GM23338 (cell line): ENCODE measurements at regions not wholly inside any gene's neighbourhood (a gene's known extent, or its start where the extent isn't known, plus 50 kb on each side); places are given as distances from the start of the nearest gene placed in this dataset.

Experiments
- ATAC-seq: fragments of 200-7000 bp; cut with Tn5 transposase; 3 replicates; pipeline ENCODE4 v1.9.1; 2020
- DNase-seq: peaks from one replicate; pipeline ENCODE4 v3.0.0-alpha.2; 2015; ENCODE audit warnings: low spot score
- H2AFZ ChIP-seq: fragments of 200-600 bp; sonication (generic); 2 replicates; pipeline ENCODE4 v1.8.0; 2016; ENCODE audit warnings: antibody characterized with exemption, mild to moderate bottlenecking, moderate library complexity
- H3F3A ChIP-seq: fragments of 200-600 bp; sonication (generic); replicated peaks from 2 replicates; pipeline ENCODE4 v1.8.0; 2017; ENCODE audit warnings: antibody characterized with exemption, mixed run types, low read depth
- H3K27ac ChIP-seq: fragments of 200-600 bp; sonication (generic); 2 replicates; pipeline ENCODE4 v1.6.1; 2016; ENCODE audit warnings: low read depth
- H3K27me3 ChIP-seq: fragments of 200-600 bp; sonication (generic); 2 replicates; pipeline ENCODE4 v1.8.0; 2016; ENCODE audit warnings: mild to moderate bottlenecking, mixed run types, moderate library complexity; ENCODE audit not compliant: insufficient read depth
- H3K36me3 ChIP-seq: fragments of 200-600 bp; sonication (generic); 2 replicates; pipeline ENCODE4 v1.8.0; 2016; ENCODE audit warnings: mild to moderate bottlenecking; ENCODE audit not compliant: insufficient read depth
- H3K4me1 ChIP-seq: fragments of 200-600 bp; sonication (generic); 2 replicates; pipeline ENCODE4 v1.8.0; 2016; ENCODE audit warnings: mild to moderate bottlenecking, moderate library complexity; ENCODE audit not compliant: insufficient read depth
- H3K4me2 ChIP-seq: fragments of 200-600 bp; sonication (generic); 2 replicates; pipeline ENCODE4 v1.7.1; 2017; ENCODE audit warnings: mixed run types
- H3K4me3 ChIP-seq: fragments of 200-600 bp; sonication (generic); 2 replicates; pipeline ENCODE4 v1.6.1; 2016; ENCODE audit warnings: mixed run types
- H3K79me2 ChIP-seq: fragments of 200-600 bp; sonication (generic); replicated peaks from 2 replicates; pipeline ENCODE4 v1.8.0; 2017; ENCODE audit warnings: mild to moderate bottlenecking; ENCODE audit not compliant: insufficient read depth
- H3K9me2 ChIP-seq: fragments of 200-600 bp; sonication (generic); 2 replicates; pipeline ENCODE4 v1.8.0; 2017; ENCODE audit not compliant: insufficient read depth
- H4K20me1 ChIP-seq: fragments of 200-600 bp; sonication (generic); replicated peaks from 2 replicates; pipeline ENCODE4 v1.8.0; 2017; ENCODE audit warnings: mild to moderate bottlenecking; ENCODE audit not compliant: insufficient read depth
- H3K27ac Mint-ChIP-seq: 2 replicates; pipeline ENCODE4 v1.8.0; 2020; ENCODE audit warnings: inconsistent platforms, mild to moderate bottlenecking, moderate library complexity, mixed read lengths
- H3K27me3 Mint-ChIP-seq: 3 replicates; pipeline ENCODE4 v1.8.0; 2022; ENCODE audit warnings: low read depth, mild to moderate bottlenecking, moderate library complexity, mixed read lengths, inconsistent platforms; ENCODE audit not compliant: insufficient read depth, poor library complexity
- H3K36me3 Mint-ChIP-seq: 3 replicates; pipeline ENCODE4 v1.8.0; 2021; ENCODE audit warnings: low read depth, mild to moderate bottlenecking, inconsistent platforms, moderate library complexity, mixed read lengths
- H3K4me1 Mint-ChIP-seq: 3 replicates; pipeline ENCODE4 v1.8.0; 2020; ENCODE audit warnings: mild to moderate bottlenecking, inconsistent platforms, mixed read lengths
- H3K4me3 Mint-ChIP-seq: 3 replicates; pipeline ENCODE4 v1.8.0; 2021; ENCODE audit warnings: moderate library complexity, mild to moderate bottlenecking, inconsistent platforms, mixed read lengths
- H3K9me3 Mint-ChIP-seq: 3 replicates; pipeline ENCODE4 v1.8.0; 2020; ENCODE audit warnings: moderate library complexity, mild to moderate bottlenecking, inconsistent platforms, mixed read lengths
- CREB1 ChIP-seq: fragments of 250-450 bp; sonication (Bioruptor Pico); IDR thresholded peaks from 2 replicates; pipeline ENCODE4 v1.5.0; 2020; ENCODE audit warnings: low read depth, mild to moderate bottlenecking, moderate library complexity
- EZH2 ChIP-seq: fragments of 200-600 bp; sonication (generic); IDR thresholded peaks from one replicate; pipeline ENCODE4 v1.8.0; 2017; ENCODE audit warnings: antibody characterized with exemption, mild to moderate bottlenecking, low read depth; ENCODE audit not compliant: unreplicated experiment
- EZH2phosphoT487 ChIP-seq: fragments of 200-600 bp; sonication (generic); IDR thresholded peaks from one replicate; pipeline ENCODE4 v1.8.1; 2018; ENCODE audit warnings: antibody characterized with exemption; ENCODE audit not compliant: unreplicated experiment
- NANOG ChIP-seq: IDR thresholded peaks from 2 replicates; pipeline ENCODE4 v1.6.1; 2016; ENCODE audit warnings: antibody characterized with exemption, borderline replicate concordance
- POLR2AphosphoS5 ChIP-seq: IDR thresholded peaks from 2 replicates; pipeline ENCODE4 v1.6.1; 2016; ENCODE audit warnings: antibody characterized with exemption, low read depth
- STAT1 ChIP-seq: IDR thresholded peaks from one replicate; pipeline ENCODE4 v1.6.1; 2016; ENCODE audit warnings: antibody characterized with exemption; ENCODE audit not compliant: unreplicated experiment
- ZNF114 ChIP-seq: fragments of 250-450 bp; sonication (Bioruptor Pico); IDR thresholded peaks from 2 replicates; pipeline ENCODE4 v1.5.0; 2020; ENCODE audit warnings: mild to moderate bottlenecking, moderate library complexity
- TF ChIP-seq, protein P1 (sequence below), 2 experiments: fragments of 200-600 bp in 1 of 2; sonication (generic) in 1 of 2; conservative IDR thresholded peaks; 2 replicates each; pipeline versions ENCODE4 v1.5.1 to v1.6.1; 2016 to 2017; ENCODE audit warnings: antibody characterized with exemption in 2 of 2, low read depth in 2 of 2, mild to moderate bottlenecking in 2 of 2, moderate library complexity in 1 of 2
- TF ChIP-seq, protein P2 (sequence below): IDR thresholded peaks from one replicate; pipeline ENCODE4 v1.6.1; 2018; ENCODE audit warnings: antibody characterized with exemption; ENCODE audit not compliant: unreplicated experiment
- TF ChIP-seq, protein P3 (sequence below): IDR thresholded peaks from 2 replicates; pipeline ENCODE4 v1.6.1; 2016; ENCODE audit warnings: antibody characterized with exemption

DNA sequence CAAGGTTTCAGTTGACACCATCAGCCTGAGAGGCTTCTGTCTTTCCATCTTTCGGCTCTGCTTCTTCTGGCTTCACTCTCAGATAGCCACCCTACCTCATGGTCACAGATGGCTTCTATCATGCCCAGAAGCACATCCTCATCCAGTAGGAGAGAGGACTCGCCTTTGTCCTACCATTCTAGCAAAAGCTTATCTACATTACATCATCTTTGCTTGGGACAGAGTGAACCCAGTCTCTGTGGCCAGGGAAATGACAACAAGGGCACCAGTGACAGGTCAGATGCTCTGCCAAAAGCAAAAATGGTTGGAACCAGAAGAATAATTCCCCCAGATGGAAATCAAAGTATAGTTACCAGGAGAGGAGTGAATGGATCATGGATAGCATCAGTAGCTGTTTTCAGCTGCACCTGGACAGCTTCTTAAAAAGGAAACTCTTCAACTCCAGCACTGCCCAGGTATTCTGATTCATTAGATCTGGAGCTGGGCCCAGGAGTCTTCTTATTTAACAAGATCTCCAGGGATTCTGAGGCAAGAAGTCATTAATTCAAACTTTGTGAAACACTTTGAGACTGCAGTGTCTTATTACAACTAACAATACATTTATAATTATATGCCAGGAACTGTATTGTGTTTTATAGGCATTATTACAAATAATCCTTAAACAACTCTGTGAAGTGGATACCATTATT is 257.7 kb upstream of the UBE2E3 start:
- no peaks in the 10 kb centered on the region for H3K9me3 Mint-ChIP-seq
- ATAC-seq = no peak
- Histone ChIP-seq H3K4me3 (no peak overlapping the region), H3K4me2 (no peak overlapping the region), H3K27ac (no peak overlapping the region), H3K9me2 (peaks cover 13% of the 10 kb centered on the region; the same call in 1 of the 2 replicates), H2AFZ (no peak overlapping the region), H3K27me3 (no peaks in the 10 kb centered on the region), H3K36me3 (no peaks in the 10 kb centered on the region), H3K4me1 (no peaks in the 10 kb centered on the region), H4K20me1 (no peaks in the 10 kb centered on the region), H3F3A (no peaks in the 10 kb centered on the region), H3K79me2 (no peaks in the 10 kb centered on the region)
- H3K36me3 Mint-ChIP-seq = no peaks in the 10 kb centered on the region
- H3K27me3 Mint-ChIP-seq = no peaks in the 10 kb centered on the region
- DNase-seq = no peak
- H3K4me1 Mint-ChIP-seq = 0 out of 3 replicates have a peak, but pooled peaks cover 3% of the 10 kb centered on the region
- no peak for TF ChIP-seq EZH2
- no peak overlapping the region for H3K4me3 Mint-ChIP-seq
- H3K27ac Mint-ChIP-seq = no peak overlapping the region

DNA sequence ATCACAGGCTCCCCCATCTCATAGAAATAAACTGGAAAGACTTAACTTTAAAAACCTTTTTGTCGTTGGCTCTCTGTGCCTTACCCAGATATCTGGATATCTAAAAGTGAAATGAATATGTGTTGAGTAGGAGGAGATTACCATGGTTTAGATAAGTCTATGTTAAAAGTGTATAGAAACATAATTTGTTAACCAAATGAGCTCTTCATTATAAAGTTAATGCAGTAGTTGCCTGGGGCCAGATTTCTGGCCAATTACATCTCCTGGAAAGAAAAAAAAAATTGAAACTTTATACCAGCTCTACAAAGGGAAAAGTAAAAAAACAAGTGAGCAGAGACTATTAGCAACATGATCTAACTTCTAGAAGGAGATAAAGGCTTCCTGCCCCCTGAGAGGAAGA is 259.6 kb upstream of the UBE2E3 start:
- peaks cover 9% of the 10 kb centered on the region; the same call in 1 of the 2 replicates for H3K9me2 ChIP-seq
- no peak overlapping the region for H3K4me3 ChIP-seq
- H3K27me3 ChIP-seq = no peaks in the 10 kb centered on the region
- Mint-ChIP-seq H3K9me3 (no peaks in the 10 kb centered on the region), H3K36me3 (no peaks in the 10 kb centered on the region), H3K4me1 (0 out of 3 replicates have a peak, but pooled peaks cover 3% of the 10 kb centered on the region), H3K27me3 (no peaks in the 10 kb centered on the region), H3K4me3 (no peak overlapping the region), H3K27ac (no peak overlapping the region)
- no peaks in the 10 kb centered on the region for H3K4me1 ChIP-seq
- DNase-seq = no peak
- no peaks in the 10 kb centered on the region for H3K36me3 ChIP-seq
- no peak for ATAC-seq
- no peak overlapping the region for H2AFZ ChIP-seq
- H3K27ac ChIP-seq = no peak overlapping the region
- no peak for TF ChIP-seq ZNF114 (CRISPR knock-in tag)
- TF ChIP-seq, protein P1, sequence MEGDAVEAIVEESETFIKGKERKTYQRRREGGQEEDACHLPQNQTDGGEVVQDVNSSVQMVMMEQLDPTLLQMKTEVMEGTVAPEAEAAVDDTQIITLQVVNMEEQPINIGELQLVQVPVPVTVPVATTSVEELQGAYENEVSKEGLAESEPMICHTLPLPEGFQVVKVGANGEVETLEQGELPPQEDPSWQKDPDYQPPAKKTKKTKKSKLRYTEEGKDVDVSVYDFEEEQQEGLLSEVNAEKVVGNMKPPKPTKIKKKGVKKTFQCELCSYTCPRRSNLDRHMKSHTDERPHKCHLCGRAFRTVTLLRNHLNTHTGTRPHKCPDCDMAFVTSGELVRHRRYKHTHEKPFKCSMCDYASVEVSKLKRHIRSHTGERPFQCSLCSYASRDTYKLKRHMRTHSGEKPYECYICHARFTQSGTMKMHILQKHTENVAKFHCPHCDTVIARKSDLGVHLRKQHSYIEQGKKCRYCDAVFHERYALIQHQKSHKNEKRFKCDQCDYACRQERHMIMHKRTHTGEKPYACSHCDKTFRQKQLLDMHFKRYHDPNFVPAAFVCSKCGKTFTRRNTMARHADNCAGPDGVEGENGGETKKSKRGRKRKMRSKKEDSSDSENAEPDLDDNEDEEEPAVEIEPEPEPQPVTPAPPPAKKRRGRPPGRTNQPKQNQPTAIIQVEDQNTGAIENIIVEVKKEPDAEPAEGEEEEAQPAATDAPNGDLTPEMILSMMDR (conservative IDR thresholded peaks at IDR 0.05; ENCODE audit: low read depth in 2 of 2) = no peak
- no peak for TF ChIP-seq NANOG
- H4K20me1 ChIP-seq = no peaks in the 10 kb centered on the region
- no peak overlapping the region for H3K4me2 ChIP-seq
- H3K79me2 ChIP-seq = no peaks in the 10 kb centered on the region
- H3F3A ChIP-seq = no peaks in the 10 kb centered on the region

DNA sequence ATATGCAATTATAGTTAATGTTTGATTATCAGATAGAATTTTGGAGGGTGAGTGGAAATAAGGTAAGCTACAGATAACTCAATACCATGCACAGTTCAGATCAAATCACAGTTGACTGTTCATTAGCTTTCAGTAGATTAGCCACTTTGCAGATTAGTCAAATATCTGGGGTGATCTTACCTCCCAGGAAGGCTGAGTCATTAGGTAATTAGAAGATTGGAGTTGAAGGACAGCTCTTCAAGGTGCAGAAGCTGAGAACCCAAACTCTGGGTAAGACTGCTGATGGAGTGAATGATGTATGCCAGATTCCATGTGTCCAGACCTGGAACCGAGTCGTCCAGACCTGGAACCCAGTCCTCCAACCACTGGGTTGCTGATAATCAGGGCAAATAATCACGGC is 262.8 kb upstream of the UBE2E3 start:
- DNase-seq = no peak
- Histone ChIP-seq H3K79me2 (no peaks in the 10 kb centered on the region), H3K36me3 (no peaks in the 10 kb centered on the region), H3K4me3 (no peak overlapping the region), H2AFZ (no peak overlapping the region), H3K9me2 (peaks cover 9% of the 10 kb centered on the region; the same call in 1 of the 2 replicates), H3K4me1 (no peaks in the 10 kb centered on the region), H3K4me2 (no peak overlapping the region), H3K27ac (no peak overlapping the region), H4K20me1 (no peaks in the 10 kb centered on the region), H3F3A (no peaks in the 10 kb centered on the region), H3K27me3 (no peaks in the 10 kb centered on the region)
- Mint-ChIP-seq H3K36me3 (no peaks in the 10 kb centered on the region; the same call in 2 of the 3 replicates), H3K4me1 (0 out of 3 replicates have a peak, but pooled peaks cover 3% of the 10 kb centered on the region), H3K27me3 (no peaks in the 10 kb centered on the region), H3K27ac (no peak overlapping the region), H3K9me3 (peaks cover 7% of the 10 kb centered on the region; the same call in 2 of the 3 replicates), H3K4me3 (no peak overlapping the region)
- no peak for ATAC-seq
- no peak for TF ChIP-seq EZH2
- TF ChIP-seq, protein P2, sequence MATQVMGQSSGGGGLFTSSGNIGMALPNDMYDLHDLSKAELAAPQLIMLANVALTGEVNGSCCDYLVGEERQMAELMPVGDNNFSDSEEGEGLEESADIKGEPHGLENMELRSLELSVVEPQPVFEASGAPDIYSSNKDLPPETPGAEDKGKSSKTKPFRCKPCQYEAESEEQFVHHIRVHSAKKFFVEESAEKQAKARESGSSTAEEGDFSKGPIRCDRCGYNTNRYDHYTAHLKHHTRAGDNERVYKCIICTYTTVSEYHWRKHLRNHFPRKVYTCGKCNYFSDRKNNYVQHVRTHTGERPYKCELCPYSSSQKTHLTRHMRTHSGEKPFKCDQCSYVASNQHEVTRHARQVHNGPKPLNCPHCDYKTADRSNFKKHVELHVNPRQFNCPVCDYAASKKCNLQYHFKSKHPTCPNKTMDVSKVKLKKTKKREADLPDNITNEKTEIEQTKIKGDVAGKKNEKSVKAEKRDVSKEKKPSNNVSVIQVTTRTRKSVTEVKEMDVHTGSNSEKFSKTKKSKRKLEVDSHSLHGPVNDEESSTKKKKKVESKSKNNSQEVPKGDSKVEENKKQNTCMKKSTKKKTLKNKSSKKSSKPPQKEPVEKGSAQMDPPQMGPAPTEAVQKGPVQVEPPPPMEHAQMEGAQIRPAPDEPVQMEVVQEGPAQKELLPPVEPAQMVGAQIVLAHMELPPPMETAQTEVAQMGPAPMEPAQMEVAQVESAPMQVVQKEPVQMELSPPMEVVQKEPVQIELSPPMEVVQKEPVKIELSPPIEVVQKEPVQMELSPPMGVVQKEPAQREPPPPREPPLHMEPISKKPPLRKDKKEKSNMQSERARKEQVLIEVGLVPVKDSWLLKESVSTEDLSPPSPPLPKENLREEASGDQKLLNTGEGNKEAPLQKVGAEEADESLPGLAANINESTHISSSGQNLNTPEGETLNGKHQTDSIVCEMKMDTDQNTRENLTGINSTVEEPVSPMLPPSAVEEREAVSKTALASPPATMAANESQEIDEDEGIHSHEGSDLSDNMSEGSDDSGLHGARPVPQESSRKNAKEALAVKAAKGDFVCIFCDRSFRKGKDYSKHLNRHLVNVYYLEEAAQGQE = no peak
- no peak for TF ChIP-seq NANOG
- no peak for TF ChIP-seq POLR2AphosphoS5
- no peak for TF ChIP-seq EZH2phosphoT487
- TF ChIP-seq, protein P1 (conservative IDR thresholded peaks at IDR 0.05; ENCODE audit: low read depth in 2 of 2) = no peak
- TF ChIP-seq, protein P3, sequence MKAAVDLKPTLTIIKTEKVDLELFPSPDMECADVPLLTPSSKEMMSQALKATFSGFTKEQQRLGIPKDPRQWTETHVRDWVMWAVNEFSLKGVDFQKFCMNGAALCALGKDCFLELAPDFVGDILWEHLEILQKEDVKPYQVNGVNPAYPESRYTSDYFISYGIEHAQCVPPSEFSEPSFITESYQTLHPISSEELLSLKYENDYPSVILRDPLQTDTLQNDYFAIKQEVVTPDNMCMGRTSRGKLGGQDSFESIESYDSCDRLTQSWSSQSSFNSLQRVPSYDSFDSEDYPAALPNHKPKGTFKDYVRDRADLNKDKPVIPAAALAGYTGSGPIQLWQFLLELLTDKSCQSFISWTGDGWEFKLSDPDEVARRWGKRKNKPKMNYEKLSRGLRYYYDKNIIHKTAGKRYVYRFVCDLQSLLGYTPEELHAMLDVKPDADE = no peak
- no peak for TF ChIP-seq CREB1
- no peak for TF ChIP-seq STAT1
